ENCODE measurements at regions not wholly inside any gene's neighbourhood (a gene's known extent, or its start where the extent isn't known, plus 50 kb on each side); places are given as distances from the start of the nearest gene placed in this dataset.

- no peaks in the 10 kb centered on the region for H4K20me1 ChIP-seq (ENCODE audit: control insufficient read depth, extremely low read depth, insufficient read depth, low read length)
- no peak for DNase-seq (ENCODE audit: low read depth in 2 of 2)
These were observed 101.3 kb upstream of the FZD8 start for GRCh38 chr10:35743351-35743750.

DNA sequence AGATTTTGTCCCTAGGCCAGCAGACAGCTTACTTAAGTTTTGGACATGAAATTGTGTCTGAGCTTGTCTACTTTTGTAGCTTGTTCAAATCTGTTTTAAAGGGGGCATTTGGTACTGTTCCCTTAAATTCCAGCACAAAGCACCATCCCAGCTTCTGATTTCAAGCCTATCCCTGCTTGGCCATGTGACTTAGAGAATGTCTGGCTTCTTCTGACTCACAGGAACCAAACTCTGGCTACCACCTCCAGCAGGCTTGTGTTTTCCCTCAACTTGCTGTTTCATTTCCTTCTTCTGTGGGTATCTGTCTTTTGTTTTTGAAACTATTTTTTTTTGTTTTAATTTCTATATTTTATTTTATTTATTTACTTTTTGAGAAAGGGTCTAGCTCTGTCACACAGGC, 97.9 kb upstream of the FZD8 start:
- DNase-seq (ENCODE audit: low read depth in 2 of 2): peak in 1 of 2 donors; percentile 59

More at GRCh38 chr10:35743351-35743750, 101.3 kb upstream of the FZD8 start:
- no peak for TF ChIP-seq EZH2 (IDR thresholded peaks at IDR 0.05; ENCODE audit: low read length, missing control alignments)
- TF ChIP-seq, protein P1, sequence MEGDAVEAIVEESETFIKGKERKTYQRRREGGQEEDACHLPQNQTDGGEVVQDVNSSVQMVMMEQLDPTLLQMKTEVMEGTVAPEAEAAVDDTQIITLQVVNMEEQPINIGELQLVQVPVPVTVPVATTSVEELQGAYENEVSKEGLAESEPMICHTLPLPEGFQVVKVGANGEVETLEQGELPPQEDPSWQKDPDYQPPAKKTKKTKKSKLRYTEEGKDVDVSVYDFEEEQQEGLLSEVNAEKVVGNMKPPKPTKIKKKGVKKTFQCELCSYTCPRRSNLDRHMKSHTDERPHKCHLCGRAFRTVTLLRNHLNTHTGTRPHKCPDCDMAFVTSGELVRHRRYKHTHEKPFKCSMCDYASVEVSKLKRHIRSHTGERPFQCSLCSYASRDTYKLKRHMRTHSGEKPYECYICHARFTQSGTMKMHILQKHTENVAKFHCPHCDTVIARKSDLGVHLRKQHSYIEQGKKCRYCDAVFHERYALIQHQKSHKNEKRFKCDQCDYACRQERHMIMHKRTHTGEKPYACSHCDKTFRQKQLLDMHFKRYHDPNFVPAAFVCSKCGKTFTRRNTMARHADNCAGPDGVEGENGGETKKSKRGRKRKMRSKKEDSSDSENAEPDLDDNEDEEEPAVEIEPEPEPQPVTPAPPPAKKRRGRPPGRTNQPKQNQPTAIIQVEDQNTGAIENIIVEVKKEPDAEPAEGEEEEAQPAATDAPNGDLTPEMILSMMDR (conservative IDR thresholded peaks at IDR 0.05 in 1 of 2, IDR thresholded peaks at IDR 0.05 in 1 of 2; ENCODE audit: low read depth in 1 of 2, low read length in 2 of 2): no peak
- Histone ChIP-seq H3K9ac (ENCODE audit: insufficient read depth, low read length) (no peak overlapping the region), H3K4me1 (ENCODE audit: control insufficient read depth, extremely low read depth, insufficient read depth, low read length) (no peaks in the 10 kb centered on the region), H2AFZ (ENCODE audit: low read length) (no peak overlapping the region), H3K27me3 (ENCODE audit: control insufficient read depth, insufficient read depth, low read length) (no peaks in the 10 kb centered on the region), H3K79me2 (ENCODE audit: control insufficient read depth, insufficient read depth, low read length) (no peaks in the 10 kb centered on the region), H3K4me3 (replicated peaks in 1 of 4; ENCODE audit: control extremely low read depth in 1 of 4, insufficient read depth in 1 of 4, low read depth in 3 of 4, low read length in 4 of 4) (no peak overlapping the region), H3K4me2 (ENCODE audit: extremely low read depth, insufficient read depth, low read length) (no peak overlapping the region), H3K9me3 (ENCODE audit: control insufficient read depth, insufficient read depth, low read depth, low read length) (no peaks in the 10 kb centered on the region), H3K36me3 (ENCODE audit: control insufficient read depth, insufficient read depth, low read length) (no peaks in the 10 kb centered on the region), H3K27ac (ENCODE audit: insufficient read depth, low read length) (no peak overlapping the region)

GRCh38 chr10:35735412-35735811, 93.3 kb upstream of the FZD8 start:
- TF ChIP-seq, protein P1 (conservative IDR thresholded peaks at IDR 0.05 in 1 of 2, IDR thresholded peaks at IDR 0.05 in 1 of 2; ENCODE audit: low read depth in 1 of 2, low read length in 2 of 2): no peak
- TF ChIP-seq EZH2 (IDR thresholded peaks at IDR 0.05; ENCODE audit: low read length, missing control alignments): no peak
- Histone ChIP-seq H3K79me2 (ENCODE audit: control insufficient read depth, insufficient read depth, low read length) (no peaks in the 10 kb centered on the region), H3K27me3 (ENCODE audit: control insufficient read depth, insufficient read depth, low read length) (no peaks in the 10 kb centered on the region), H3K4me3 (replicated peaks in 1 of 4; ENCODE audit: control extremely low read depth in 1 of 4, insufficient read depth in 1 of 4, low read depth in 3 of 4, low read length in 4 of 4) (no peak overlapping the region), H3K9me3 (ENCODE audit: control insufficient read depth, insufficient read depth, low read depth, low read length) (no peaks in the 10 kb centered on the region), H4K20me1 (ENCODE audit: control insufficient read depth, extremely low read depth, insufficient read depth, low read length) (no peaks in the 10 kb centered on the region), H3K36me3 (ENCODE audit: control insufficient read depth, insufficient read depth, low read length) (no peaks in the 10 kb centered on the region), H3K27ac (ENCODE audit: insufficient read depth, low read length) (no peak overlapping the region), H3K4me1 (ENCODE audit: control insufficient read depth, extremely low read depth, insufficient read depth, low read length) (no peaks in the 10 kb centered on the region), H3K4me2 (ENCODE audit: extremely low read depth, insufficient read depth, low read length) (no peak overlapping the region), H2AFZ (ENCODE audit: low read length) (no peak overlapping the region), H3K9ac (ENCODE audit: insufficient read depth, low read length) (no peak overlapping the region)
- DNase-seq (ENCODE audit: low read depth in 2 of 2): peak in 1 of 2 donors; percentile 54

More for the DNA sequence above, 97.9 kb upstream of the FZD8 start:
- H3K27ac ChIP-seq (ENCODE audit: insufficient read depth, low read length): no peak overlapping the region
- TF ChIP-seq, protein P1 (conservative IDR thresholded peaks at IDR 0.05 in 1 of 2, IDR thresholded peaks at IDR 0.05 in 1 of 2; ENCODE audit: low read depth in 1 of 2, low read length in 2 of 2): no peak
- TF ChIP-seq EZH2 (IDR thresholded peaks at IDR 0.05; ENCODE audit: low read length, missing control alignments): no peak
- H3K9me3 ChIP-seq (ENCODE audit: control insufficient read depth, insufficient read depth, low read depth, low read length): no peaks in the 10 kb centered on the region
- H2AFZ ChIP-seq (ENCODE audit: low read length): no peak overlapping the region
- no peak overlapping the region for H3K9ac ChIP-seq (ENCODE audit: insufficient read depth, low read length)
- H3K36me3 ChIP-seq (ENCODE audit: control insufficient read depth, insufficient read depth, low read length): no peaks in the 10 kb centered on the region
- H3K27me3 ChIP-seq (ENCODE audit: control insufficient read depth, insufficient read depth, low read length): no peaks in the 10 kb centered on the region
- H3K4me3 ChIP-seq (replicated peaks in 1 of 4; ENCODE audit: control extremely low read depth in 1 of 4, insufficient read depth in 1 of 4, low read depth in 3 of 4, low read length in 4 of 4): no peak overlapping the region
- H3K79me2 ChIP-seq (ENCODE audit: control insufficient read depth, insufficient read depth, low read length): no peaks in the 10 kb centered on the region
- no peaks in the 10 kb centered on the region for H4K20me1 ChIP-seq (ENCODE audit: control insufficient read depth, extremely low read depth, insufficient read depth, low read length)
- no peaks in the 10 kb centered on the region for H3K4me1 ChIP-seq (ENCODE audit: control insufficient read depth, extremely low read depth, insufficient read depth, low read length)
- no peak overlapping the region for H3K4me2 ChIP-seq (ENCODE audit: extremely low read depth, insufficient read depth, low read length)

Measured in fibroblast of lung (primary cell).